Stomach (tissue), 8 donors: ENCODE measurements at regions not wholly inside any gene's neighbourhood (a gene's known extent, or its start where the extent isn't known, plus 50 kb on each side); places are given as distances from the start of the nearest gene placed in this dataset.

ENCODE experiments used
- DNase-seq, 2 donors: peaks; one replicate each; pipeline versions ENCODE4 v3.0.0 to v3.0.0-alpha.2; 2013 to 2019
- H3K27ac ChIP-seq, 5 donors: fragments of 200-600 bp in 4 of 5; sonication (generic) in 4 of 5; one replicate each; pipeline ENCODE4 v1.5.1; 2013 to 2019; ENCODE audit warnings: mild to moderate bottlenecking in 1 of 5, moderate library complexity in 1 of 5
- H3K27me3 ChIP-seq, 3 donors: fragments of 200-600 bp; sonication (generic); one replicate each; pipeline ENCODE4 v1.5.1; 2017 to 2019; ENCODE audit warnings: mixed run types in 1 of 3
- H3K36me3 ChIP-seq, 4 donors: fragments of 200-600 bp; sonication (generic); 1 replicate in 3 of 4; 2 replicates in 1 of 4; pipeline ENCODE4 v1.5.1; 2016 to 2019
- H3K4me1 ChIP-seq, 4 donors: fragments of 200-600 bp; sonication (generic); one replicate each; pipeline ENCODE4 v1.5.1; 2016 to 2019
- H3K4me3 ChIP-seq, 4 donors: fragments of 200-600 bp; sonication (generic) in 3 of 4; one replicate each; pipeline ENCODE4 v1.5.1; 2016 to 2019; ENCODE audit warnings: mild to moderate bottlenecking in 1 of 4
- H3K9me3 ChIP-seq, 4 donors: fragments of 200-600 bp; sonication (generic); one replicate each; pipeline ENCODE4 v1.5.1; 2016 to 2019
- CTCF ChIP-seq, 7 experiments: fragments of 450-650 bp in 4 of 7; fragments of 200-600 bp in 3 of 7; sonication (generic) in 3 of 7; IDR thresholded peaks; one replicate each; pipeline ENCODE4 v1.5.1; 2016 to 2019; ENCODE audit warnings: antibody characterized with exemption in 7 of 7, control low read depth in 2 of 7, mild to moderate bottlenecking in 1 of 7
- EP300 ChIP-seq: sonication (generic); formaldehyde crosslinking; IDR thresholded peaks from one replicate; pipeline ENCODE4 v1.6.1; 2017; ENCODE audit warnings: antibody characterized with exemption
- POLR2A ChIP-seq, 4 donors: fragments of 450-650 bp; IDR thresholded peaks; one replicate each; pipeline ENCODE4 v1.6.1; 2016; ENCODE audit warnings: antibody characterized with exemption in 4 of 4, control low read depth in 2 of 4, mild to moderate bottlenecking in 1 of 4, moderate library complexity in 1 of 4
- POLR2AphosphoS5 ChIP-seq, 3 donors: sonication (generic); formaldehyde crosslinking; IDR thresholded peaks; one replicate each; pipeline ENCODE4 v1.6.1; 2016; ENCODE audit warnings: antibody characterized with exemption in 3 of 3
- WGBS, 5 donors: extraction: QIAGEN DNeasy Blood & Tissue Kit in 3 of 5; methylation state at CpG; one replicate each; pipeline versions ENCODE4 v1.1.5 to v1.1.7; 2013 to 2018; 5-methylcytosine and 5-hydroxymethylcytosine counted together
- intact Hi-C: fragments of 100-400 bp; cut with DNase I; formaldehyde crosslinking; loops from one replicate; pipeline ENCODE4 v1.15.1; 2023; ENCODE audit warnings: low total_unique reads
- donor health status: healthy with polysubstance abuse.
- donor health status: Bipolar disorder and iron deficiency.
- donor health status: healthy.

- Histone ChIP-seq H3K9me3 (peaks cover 0 to 3% (median 0%) of the 10 kb centered on the region in 4 donors), H3K4me1 (no peaks in the 10 kb centered on the region), H3K36me3 (no peaks in the 10 kb centered on the region), H3K4me3 (no peak overlapping the region), H3K27me3 (no peaks in the 10 kb centered on the region), H3K27ac (no peak overlapping the region)
- TF ChIP-seq POLR2AphosphoS5 (IDR thresholded peaks at IDR 0.05) (no peak), CTCF (IDR thresholded peaks at IDR 0.05) (no peak), POLR2A (IDR thresholded peaks at IDR 0.05) (no peak), EP300 (no peak)
- intact Hi-C loops = no loop called here
- 60 to 71% (median 67%) methylated on average over 3 of the region's 3 CpGs for WGBS, 5 donors
- DNase-seq = no peak
These were observed 424.0 kb downstream of the DSC3 start for GRCh38 chr18:30618567-30618966.

GRCh38 chr18:30616414-30616813 is 426.1 kb downstream of the DSC3 start:
- WGBS, 5 donors = 75 to 82% (median 76%) methylated on average over 6 of the region's 6 CpGs
- TF ChIP-seq POLR2AphosphoS5 (IDR thresholded peaks at IDR 0.05) (no peak), EP300 (no peak), CTCF (IDR thresholded peaks at IDR 0.05) (no peak), POLR2A (IDR thresholded peaks at IDR 0.05) (no peak)
- H3K4me3 ChIP-seq = no peak overlapping the region
- no peak overlapping the region for H3K27ac ChIP-seq
- H3K4me1 ChIP-seq = no peaks in the 10 kb centered on the region
- no peaks in the 10 kb centered on the region for H3K36me3 ChIP-seq
- intact Hi-C loops = no loop called here
- DNase-seq = no peak
- H3K27me3 ChIP-seq = no peaks in the 10 kb centered on the region
- H3K9me3 ChIP-seq = peaks cover 0 to 3% (median 0%) of the 10 kb centered on the region in 4 donors

- H3K36me3 ChIP-seq = no peaks in the 10 kb centered on the region
- no peaks in the 10 kb centered on the region for H3K27me3 ChIP-seq
- TF ChIP-seq POLR2A (IDR thresholded peaks at IDR 0.05) = no peak
- no peak for TF ChIP-seq CTCF (IDR thresholded peaks at IDR 0.05)
- TF ChIP-seq POLR2AphosphoS5 (IDR thresholded peaks at IDR 0.05) = no peak
- no peak for TF ChIP-seq EP300
- no peak overlapping the region for H3K27ac ChIP-seq
- H3K4me1 ChIP-seq = no peaks in the 10 kb centered on the region
- H3K4me3 ChIP-seq = no peak overlapping the region
- H3K9me3 ChIP-seq = peaks cover 0 to 3% (median 0%) of the 10 kb centered on the region in 4 donors
- WGBS, 5 donors = 71 to 78% (median 73%) methylated on average over 2 of the region's 2 CpGs
- no peak for DNase-seq
- intact Hi-C loops = no loop called here
These were observed 429.1 kb downstream of the DSC3 start for GRCh38 chr18:30613467-30613801.

- WGBS, 5 donors = 32 to 78% (median 67%) methylated on average over 1 of the region's 1 CpG
- TF ChIP-seq POLR2A (IDR thresholded peaks at IDR 0.05) = no peak
- no peak for TF ChIP-seq CTCF (IDR thresholded peaks at IDR 0.05)
- TF ChIP-seq POLR2AphosphoS5 (IDR thresholded peaks at IDR 0.05) = no peak
- no peak for TF ChIP-seq EP300
- no peaks in the 10 kb centered on the region for H3K27me3 ChIP-seq
- no peak overlapping the region for H3K27ac ChIP-seq
- intact Hi-C loops = loop anchor here (10.0 kb wide), 1 partner anchor 63 kb away; no protein-coding TSS in a partner anchor
- H3K4me1 ChIP-seq = no peaks in the 10 kb centered on the region
- H3K9me3 ChIP-seq = peaks cover 0 to 8% (median 0%) of the 10 kb centered on the region in 4 donors
- no peak for DNase-seq
- no peaks in the 10 kb centered on the region for H3K36me3 ChIP-seq
- H3K4me3 ChIP-seq = no peak overlapping the region
These were observed 441.0 kb downstream of the DSC3 start for GRCh38 chr18:30601541-30601940.
